IMR-90 (cell line): ENCODE measurements at regions not wholly inside any gene's neighbourhood (a gene's known extent, or its start where the extent isn't known, plus 50 kb on each side); places are given as distances from the start of the nearest gene placed in this dataset.
"Not testable (repeated sequence)": the region's sequence is repeated elsewhere in the genome, so short reads cannot be mapped to it uniquely, and the experiment has no call there.

Source experiments
- ATAC-seq: fragments of 200-7000 bp; cut with Tn5 transposase; 2 replicates; pipeline ENCODE4 v1.9.1; 2020; ENCODE audit warnings: low read depth, mild to moderate bottlenecking, moderate library complexity
- BruUV-seq: library from RNA; stranded (reverse); fragments of 400-500 nt; replicated peaks from 2 replicates; lab custom pipeline; 2021; lab: Mats Ljungman, UMichigan
- CTCF ChIA-PET: fragments of 300-600 bp; formaldehyde crosslinking; extraction: SDS; loops from one replicate; lab custom pipeline; 2021; ENCODE audit warnings: antibody characterized with exemption; lab: Yijun Ruan, JAX
- POLR2A ChIA-PET: fragments of 300-600 bp; sonication (Branson Sonifier 250); formaldehyde crosslinking; loops from one replicate; lab custom pipeline; 2022; ENCODE audit warnings: antibody characterized with exemption; ENCODE audit not compliant: unreplicated experiment; lab: Charles Lee
- DNase-seq: peaks from one replicate; pipeline ENCODE4 v3.0.0; 2013
- H2AFZ ChIP-seq: replicated peaks from 2 replicates; pipeline ENCODE3; 2013; ENCODE audit warnings: low read length, mild to moderate bottlenecking; ENCODE audit not compliant: poor library complexity
- H2AK5ac ChIP-seq: 2 replicates; pipeline ENCODE4 v1.6.1; 2013; ENCODE audit warnings: low read depth, low read length, inconsistent platforms
- H2AK9ac ChIP-seq: replicated peaks from 2 replicates; pipeline ENCODE3; 2013; ENCODE audit warnings: mild to moderate bottlenecking, low read depth, low read length, moderate library complexity; ENCODE audit not compliant: poor library complexity
- H2BK120ac ChIP-seq: 2 replicates; pipeline ENCODE4 v1.6.1; 2013; ENCODE audit warnings: low read depth, low read length, inconsistent platforms
- H2BK15ac ChIP-seq: 3 replicates; pipeline ENCODE4 v1.6.1; 2013; ENCODE audit warnings: low read depth, low read length, inconsistent platforms
- H2BK20ac ChIP-seq: 2 replicates; pipeline ENCODE4 v1.6.1; 2013; ENCODE audit warnings: low read depth, mild to moderate bottlenecking, inconsistent platforms, low read length, moderate library complexity
- H2BK5ac ChIP-seq: 2 replicates; pipeline ENCODE4 v1.6.1; 2013; ENCODE audit warnings: mild to moderate bottlenecking, low read depth, low read length, inconsistent platforms; ENCODE audit not compliant: poor library complexity, severe bottlenecking
- H3K14ac ChIP-seq: replicated peaks from 2 replicates; pipeline ENCODE4 v1.6.1; 2013; ENCODE audit warnings: low read depth, low read length, inconsistent platforms
- H3K18ac ChIP-seq: 2 replicates; pipeline ENCODE4 v1.6.1; 2013; ENCODE audit warnings: low read depth, low read length, control low read depth
- H3K23ac ChIP-seq: 2 replicates; pipeline ENCODE4 v1.6.1; 2013; ENCODE audit warnings: low read depth, low read length, inconsistent platforms
- H3K27ac ChIP-seq: 2 replicates; pipeline ENCODE4 v1.5.1; 2013; ENCODE audit warnings: mild to moderate bottlenecking, control low read depth, low read length; ENCODE audit not compliant: insufficient read depth
- H3K27me3 ChIP-seq: 2 replicates; pipeline ENCODE4 v1.6.1; 2013; ENCODE audit warnings: low read length; ENCODE audit not compliant: control insufficient read depth, insufficient read depth
- H3K36me3 ChIP-seq: 2 replicates; pipeline ENCODE4 v1.6.1; 2013; ENCODE audit warnings: low read length, mixed read lengths; ENCODE audit not compliant: control insufficient read depth, insufficient read depth
- H3K4ac ChIP-seq: 2 replicates; pipeline ENCODE4 v1.6.1; 2013; ENCODE audit warnings: low read depth, low read length, inconsistent platforms
- H3K4me1 ChIP-seq: 2 replicates; pipeline ENCODE4 v1.6.1; 2013; ENCODE audit warnings: low read length, mixed read lengths; ENCODE audit not compliant: control insufficient read depth, insufficient read depth
- H3K4me2 ChIP-seq: 2 replicates; pipeline ENCODE4 v1.6.1; 2013; ENCODE audit warnings: low read depth, mild to moderate bottlenecking, control low read depth, low read length, moderate library complexity
- H3K4me3 ChIP-seq: 2 replicates; pipeline ENCODE4 v1.5.1; 2013; ENCODE audit warnings: low read depth, mild to moderate bottlenecking, control low read depth, low read length, moderate library complexity; ENCODE audit not compliant: insufficient read depth
- H3K56ac ChIP-seq: 2 replicates; pipeline ENCODE4 v1.6.1; 2013; ENCODE audit warnings: low read length, inconsistent platforms; ENCODE audit not compliant: insufficient read depth; ENCODE audit errors: extremely low read depth
- H3K79me1 ChIP-seq, 2 experiments: 2 replicates each; pipeline ENCODE4 v1.6.1; 2013; ENCODE audit warnings: low read length in 2 of 2, inconsistent platforms in 1 of 2, low read depth in 1 of 2
- H3K9ac ChIP-seq: 2 replicates; pipeline ENCODE4 v1.6.1; 2013; ENCODE audit warnings: low read depth, low read length, control low read depth
- H3K9me1 ChIP-seq: 2 replicates; pipeline ENCODE4 v1.6.1; 2013; ENCODE audit warnings: low read length, inconsistent platforms; ENCODE audit not compliant: insufficient read depth
- H3K9me3 ChIP-seq: 2 replicates; pipeline ENCODE4 v1.6.1; 2013; ENCODE audit warnings: low read length; ENCODE audit not compliant: control insufficient read depth, insufficient read depth
- H4K20me1 ChIP-seq: 2 replicates; pipeline ENCODE4 v1.6.1; 2013; ENCODE audit warnings: low read length, inconsistent platforms; ENCODE audit not compliant: insufficient read depth
- H4K5ac ChIP-seq: 2 replicates; pipeline ENCODE4 v1.6.1; 2013; ENCODE audit warnings: mild to moderate bottlenecking, low read depth, low read length, control low read depth
- H4K8ac ChIP-seq, 2 experiments: 2 replicates each; pipeline ENCODE4 v1.6.1; 2013; ENCODE audit warnings: low read depth in 2 of 2, low read length in 2 of 2, control low read depth in 1 of 2, inconsistent platforms in 1 of 2
- H4K91ac ChIP-seq: 2 replicates; pipeline ENCODE4 v1.6.1; 2013; ENCODE audit warnings: low read depth, low read length, inconsistent platforms; ENCODE audit not compliant: insufficient read depth
- CEBPB ChIP-seq: IDR thresholded peaks from 2 replicates; pipeline ENCODE4 v1.6.1; 2012; ENCODE audit warnings: low read depth, low read length, improper control_type of control experiment
- CHD1 ChIP-seq: IDR thresholded peaks from 2 replicates; pipeline ENCODE4 v1.6.1; 2012; ENCODE audit warnings: low read depth, low read length, improper control_type of control experiment
- SMC3 ChIP-seq: fragments of 150-350 bp; IDR thresholded peaks from 2 replicates; pipeline ENCODE4 v1.6.1; 2016; ENCODE audit warnings: low read depth, mild to moderate bottlenecking, antibody characterized with exemption, low read length, moderate library complexity
- WGBS, 2 experiments: methylation state at CpG; one replicate each; pipeline versions ENCODE4 v1.1.5 to v1.1.7; 2013; ENCODE audit warnings: missing lambda C conversion rate in 2 of 2; ENCODE audit not compliant: insufficient read length in 1 of 2; ENCODE audit errors: extremely low coverage in 2 of 2; 5-methylcytosine and 5-hydroxymethylcytosine counted together
- dilution Hi-C: fragments of 300-500 bp; cut with HindIII; formaldehyde crosslinking; loops from one replicate; pipeline ENCODE4 v1.14.3; 2018; ENCODE audit warnings: low sequenced_read_pairs; ENCODE audit not compliant: unreplicated experiment
- in situ Hi-C: fragments of 300-500 bp; cut with MboI; formaldehyde crosslinking; loops from 3 replicates; pipeline ENCODE4 v1.14.3; 2019; ENCODE audit warnings: low sequenced_read_pairs, inconsistent platforms, mixed read lengths
- intact Hi-C: fragments of 100-400 bp; cut with micrococcal nuclease; formaldehyde crosslinking; loops from 2 replicates; pipeline ENCODE4 v1.10.0; 2022

GRCh38 chr17:74133740-74134139 lies 69.7 kb upstream of the RPL38 start:
- CTCF ChIA-PET = no interaction called here
- POLR2A ChIA-PET = no interaction called here

GRCh38 chr17:74134234-74134633 lies 69.2 kb upstream of the RPL38 start:
- H2BK20ac ChIP-seq, H3K79me1 ChIP-seq, H3K4me3 ChIP-seq, H3K23ac ChIP-seq, H3K56ac ChIP-seq, H3K4ac ChIP-seq, H2BK5ac ChIP-seq, H2BK120ac ChIP-seq, H2AFZ ChIP-seq, H3K9me1 ChIP-seq, H3K14ac ChIP-seq, H4K5ac ChIP-seq, H4K91ac ChIP-seq, H4K20me1 ChIP-seq, H3K4me2 ChIP-seq, H3K36me3 ChIP-seq, H2AK5ac ChIP-seq, in situ Hi-C loops, H3K18ac ChIP-seq, CTCF ChIA-PET, dilution Hi-C loops, DNase-seq, H3K27ac ChIP-seq, BruUV-seq, H2AK9ac ChIP-seq, H4K8ac ChIP-seq, H3K9ac ChIP-seq, ATAC-seq, POLR2A ChIA-PET, intact Hi-C loops, H2BK15ac ChIP-seq, H3K27me3 ChIP-seq, H3K4me1 ChIP-seq: not testable (repeated sequence)
- WGBS, 2 experiments = no CpG with 5 or more reads among the region's 5 CpGs
- H3K9me3 ChIP-seq = peaks cover 25% of the 10 kb centered on the region

More at GRCh38 chr17:74133740-74134139, 69.7 kb upstream of the RPL38 start:
- TF ChIP-seq CHD1 (no peak), CEBPB (no peak), SMC3 (no peak)
- H3K27ac ChIP-seq = no peak overlapping the region
- DNase-seq (no peak), ATAC-seq (no peak)
- no peak overlapping the region for H3K56ac ChIP-seq
- WGBS, 2 experiments = 20% methylated on average over 2 of the region's 22 CpGs; no CpG with 5 or more reads in 1 of the 2 experiments
- no peak overlapping the region for H2BK15ac ChIP-seq
- no peak overlapping the region for H3K4me2 ChIP-seq
- no peak overlapping the region for H2AK9ac ChIP-seq
- H3K9me1 ChIP-seq = no peaks in the 10 kb centered on the region
- H4K20me1 ChIP-seq = no peaks in the 10 kb centered on the region
- H4K5ac ChIP-seq = no peak overlapping the region
- H4K91ac ChIP-seq = no peak overlapping the region
- H4K8ac ChIP-seq = no peak overlapping the region
- H3K79me1 ChIP-seq = no peaks in the 10 kb centered on the region
- no peak overlapping the region for H3K4me3 ChIP-seq
- no peaks in the 10 kb centered on the region for H3K27me3 ChIP-seq
- no peak overlapping the region for H2BK120ac ChIP-seq
- H3K9me3 ChIP-seq = peaks cover 26% of the 10 kb centered on the region
- H3K23ac ChIP-seq = no peak overlapping the region
- in situ Hi-C loops (no loop called here), intact Hi-C loops (no loop called here), dilution Hi-C loops (no loop called here)
- no peak overlapping the region for H2BK20ac ChIP-seq
- no peak overlapping the region for H3K18ac ChIP-seq
- no peak overlapping the region for H2BK5ac ChIP-seq
- H2AK5ac ChIP-seq = no peak overlapping the region
- H3K9ac ChIP-seq = no peak overlapping the region
- H3K36me3 ChIP-seq = no peaks in the 10 kb centered on the region
- H3K14ac ChIP-seq = no peak overlapping the region
- no peaks in the 10 kb centered on the region for H3K4me1 ChIP-seq
- no peak overlapping the region for H3K4ac ChIP-seq
- no TSS peak for BruUV-seq
- H2AFZ ChIP-seq = no peak overlapping the region
